ENCODE measurements at regions not wholly inside any gene's neighbourhood (a gene's known extent, or its start where the extent isn't known, plus 50 kb on each side); places are given as distances from the start of the nearest gene placed in this dataset.

DNA sequence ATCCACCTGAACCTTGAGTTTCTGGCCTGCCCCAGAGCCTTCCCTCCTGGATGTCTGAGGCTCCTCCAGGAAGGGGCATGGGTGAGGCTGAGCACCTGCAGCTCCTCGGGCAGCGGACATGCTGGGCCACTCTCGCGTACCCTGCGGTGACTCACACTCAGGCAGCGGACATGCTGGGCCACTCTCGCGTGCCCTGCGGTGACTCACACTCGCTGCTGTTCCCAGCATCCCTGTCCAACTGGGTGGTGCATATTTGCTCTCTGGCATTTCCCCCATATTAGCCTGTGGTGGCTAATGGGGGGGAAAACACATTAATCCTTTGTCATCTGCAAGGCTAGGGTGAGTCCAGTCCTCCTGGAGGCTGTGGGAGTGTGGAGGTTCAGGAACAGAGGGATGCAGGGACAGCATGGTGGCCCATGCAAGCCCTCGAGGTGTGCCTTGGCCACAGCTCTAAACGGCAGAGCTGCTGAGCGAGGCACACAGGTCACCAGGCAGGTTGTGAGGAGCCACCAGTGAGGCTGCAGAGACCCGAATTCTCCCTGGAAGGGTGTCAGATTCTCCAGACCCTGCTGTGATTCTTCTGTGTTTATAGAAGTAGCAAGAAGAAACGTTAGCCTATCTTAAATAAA lies 728.1 kb downstream of the BRD1 start (continued):
- TF ChIP-seq, protein P1, sequence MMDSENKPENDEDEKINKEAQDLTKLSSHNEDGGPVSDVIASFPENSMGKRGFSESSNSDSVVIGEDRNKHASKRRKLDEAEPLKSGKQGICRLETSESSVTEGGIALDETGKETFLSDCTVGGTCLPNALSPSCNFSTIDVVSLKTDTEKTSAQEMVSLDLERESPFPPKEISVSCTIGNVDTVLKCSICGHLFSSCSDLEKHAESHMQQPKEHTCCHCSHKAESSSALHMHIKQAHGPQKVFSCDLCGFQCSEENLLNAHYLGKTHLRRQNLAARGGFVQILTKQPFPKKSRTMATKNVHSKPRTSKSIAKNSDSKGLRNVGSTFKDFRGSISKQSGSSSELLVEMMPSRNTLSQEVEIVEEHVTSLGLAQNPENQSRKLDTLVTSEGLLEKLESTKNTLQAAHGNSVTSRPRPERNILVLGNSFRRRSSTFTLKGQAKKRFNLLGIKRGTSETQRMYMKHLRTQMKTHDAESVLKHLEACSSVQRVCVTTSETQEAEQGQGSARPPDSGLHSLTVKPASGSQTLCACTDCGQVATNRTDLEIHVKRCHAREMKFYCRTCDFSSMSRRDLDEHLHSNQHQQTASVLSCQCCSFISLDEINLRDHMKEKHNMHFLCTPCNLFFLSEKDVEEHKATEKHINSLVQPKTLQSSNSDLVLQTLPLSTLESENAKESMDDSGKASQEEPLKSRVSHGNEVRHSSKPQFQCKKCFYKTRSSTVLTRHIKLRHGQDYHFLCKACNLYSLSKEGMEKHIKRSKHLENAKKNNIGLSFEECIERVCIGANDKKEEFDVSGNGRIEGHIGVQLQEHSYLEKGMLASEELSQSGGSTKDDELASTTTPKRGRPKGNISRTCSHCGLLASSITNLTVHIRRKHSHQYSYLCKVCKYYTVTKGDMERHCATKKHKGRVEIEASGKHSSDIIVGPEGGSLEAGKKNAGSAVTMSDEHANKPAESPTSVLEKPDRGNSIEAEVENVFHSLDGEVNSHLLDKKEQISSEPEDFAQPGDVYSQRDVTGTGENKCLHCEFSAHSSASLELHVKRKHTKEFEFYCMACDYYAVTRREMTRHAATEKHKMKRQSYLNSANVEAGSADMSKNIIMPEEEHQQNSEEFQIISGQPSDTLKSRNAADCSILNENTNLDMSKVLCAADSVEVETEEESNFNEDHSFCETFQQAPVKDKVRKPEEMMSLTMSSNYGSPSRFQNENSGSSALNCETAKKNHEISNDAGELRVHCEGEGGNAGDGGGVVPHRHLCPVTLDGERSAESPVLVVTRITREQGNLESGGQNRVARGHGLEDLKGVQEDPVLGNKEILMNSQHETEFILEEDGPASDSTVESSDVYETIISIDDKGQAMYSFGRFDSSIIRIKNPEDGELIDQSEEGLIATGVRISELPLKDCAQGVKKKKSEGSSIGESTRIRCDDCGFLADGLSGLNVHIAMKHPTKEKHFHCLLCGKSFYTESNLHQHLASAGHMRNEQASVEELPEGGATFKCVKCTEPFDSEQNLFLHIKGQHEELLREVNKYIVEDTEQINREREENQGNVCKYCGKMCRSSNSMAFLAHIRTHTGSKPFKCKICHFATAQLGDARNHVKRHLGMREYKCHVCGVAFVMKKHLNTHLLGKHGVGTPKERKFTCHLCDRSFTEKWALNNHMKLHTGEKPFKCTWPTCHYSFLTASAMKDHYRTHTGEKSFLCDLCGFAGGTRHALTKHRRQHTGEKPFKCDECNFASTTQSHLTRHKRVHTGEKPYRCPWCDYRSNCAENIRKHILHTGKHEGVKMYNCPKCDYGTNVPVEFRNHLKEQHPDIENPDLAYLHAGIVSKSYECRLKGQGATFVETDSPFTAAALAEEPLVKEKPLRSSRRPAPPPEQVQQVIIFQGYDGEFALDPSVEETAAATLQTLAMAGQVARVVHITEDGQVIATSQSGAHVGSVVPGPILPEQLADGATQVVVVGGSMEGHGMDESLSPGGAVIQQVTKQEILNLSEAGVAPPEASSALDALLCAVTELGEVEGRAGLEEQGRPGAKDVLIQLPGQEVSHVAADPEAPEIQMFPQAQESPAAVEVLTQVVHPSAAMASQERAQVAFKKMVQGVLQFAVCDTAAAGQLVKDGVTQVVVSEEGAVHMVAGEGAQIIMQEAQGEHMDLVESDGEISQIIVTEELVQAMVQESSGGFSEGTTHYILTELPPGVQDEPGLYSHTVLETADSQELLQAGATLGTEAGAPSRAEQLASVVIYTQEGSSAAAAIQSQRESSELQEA (CRISPR knock-in tag; IDR thresholded peaks at IDR 0.05; ENCODE audit: not compliant biosample characterization): no peak
- TF ChIP-seq ZNF10 (CRISPR knock-in tag; IDR thresholded peaks at IDR 0.05; ENCODE audit: borderline replicate concordance, low read depth): no peak
- no peak for TF ChIP-seq ZNF501 (CRISPR knock-in tag; IDR thresholded peaks at IDR 0.05)
- no peak for TF ChIP-seq SAFB2 (CRISPR knock-in tag; IDR thresholded peaks at IDR 0.05; ENCODE audit: borderline replicate concordance, low read depth)

DNA sequence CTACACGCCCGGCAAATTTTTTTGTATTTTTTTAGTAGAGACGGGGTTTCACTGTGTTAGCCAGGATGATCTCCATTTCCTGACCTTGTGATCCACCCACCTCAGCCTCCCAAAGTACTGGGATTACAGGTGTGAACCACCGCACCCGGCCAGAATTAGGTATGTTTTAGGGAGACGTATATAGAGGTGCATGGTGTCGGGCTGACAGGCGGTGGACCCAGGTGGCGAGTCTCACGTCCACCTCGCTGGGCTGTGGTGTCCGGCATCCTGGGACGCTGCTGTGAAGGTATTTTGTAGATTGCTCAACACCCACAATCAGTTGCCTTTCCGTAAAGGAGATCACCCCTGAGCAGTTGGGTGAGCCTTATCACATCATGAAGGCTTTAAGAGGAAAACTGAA lies 728.6 kb downstream of the BRD1 start:
- no peak overlapping the region for H3K9ac ChIP-seq (ENCODE audit: insufficient read depth, low read depth, low read length)
- FAIRE-seq: no peak
- H3K27me3 ChIP-seq (ENCODE audit: control insufficient read depth in 1 of 2, insufficient read depth in 2 of 2, low read length in 2 of 2): peaks cover 6 to 66% of the 10 kb centered on the region in 2 experiments
- no peak overlapping the region for H3K4me3 ChIP-seq (replicated peaks in 1 of 3; ENCODE audit: insufficient read depth in 1 of 3, low read depth in 2 of 3, low read length in 3 of 3)
- H2AFZ ChIP-seq (ENCODE audit: low read length): no peak overlapping the region
- no peaks in the 10 kb centered on the region for H3K79me2 ChIP-seq (ENCODE audit: insufficient read depth, low read length)
- H3K36me3 ChIP-seq (replicated peaks in 1 of 2; ENCODE audit: control insufficient read depth in 1 of 2, insufficient read depth in 2 of 2, low read length in 2 of 2): no peaks in the 10 kb centered on the region
- TF ChIP-seq SMARCE1 (IDR thresholded peaks at IDR 0.05; ENCODE audit: borderline replicate concordance): no peak
- TF ChIP-seq, protein P2, sequence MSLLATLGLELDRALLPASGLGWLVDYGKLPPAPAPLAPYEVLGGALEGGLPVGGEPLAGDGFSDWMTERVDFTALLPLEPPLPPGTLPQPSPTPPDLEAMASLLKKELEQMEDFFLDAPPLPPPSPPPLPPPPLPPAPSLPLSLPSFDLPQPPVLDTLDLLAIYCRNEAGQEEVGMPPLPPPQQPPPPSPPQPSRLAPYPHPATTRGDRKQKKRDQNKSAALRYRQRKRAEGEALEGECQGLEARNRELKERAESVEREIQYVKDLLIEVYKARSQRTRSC (CRISPR knock-in tag; IDR thresholded peaks at IDR 0.05; ENCODE audit: low read depth): no peak
- no TSS peak for BruUV-seq (replicated peaks)
- in situ Hi-C loops (cut with HindIII; ENCODE audit: extremely low pct_ligation_motif_present, low pct_unique_long_range_greater_than_20kb): no loop called here
- intact Hi-C loops (cut with micrococcal nuclease; ENCODE audit: unreplicated experiment): no loop called here
- H3K4me1 ChIP-seq (ENCODE audit: insufficient read depth, low read length): no peaks in the 10 kb centered on the region
- ChIA-PET POLR2A (no interaction called here), CTCF (ENCODE audit: low intra/inter-chr PET ratio, low total read pairs) (no interaction called here)
- DNase-seq (ENCODE audit: low spot score): no peak
- WGBS (ENCODE audit: low lambda C conversion rate): 44% methylated on average over 8 of the region's 14 CpGs
- ATAC-seq: no peak
- no peak overlapping the region for H3K27ac ChIP-seq (ENCODE audit: extremely low read length, insufficient read depth, low read length)
- no peaks in the 10 kb centered on the region for H3K9me3 ChIP-seq (ENCODE audit: low read length)
- no peak overlapping the region for H3K4me2 ChIP-seq (ENCODE audit: low read depth, low read length)
- no peaks in the 10 kb centered on the region for H4K20me1 ChIP-seq (ENCODE audit: insufficient read depth, low read length)

All from HepG2 (cell line).